ENCODE measurements at regions not wholly inside any gene's neighbourhood (a gene's known extent, or its start where the extent isn't known, plus 50 kb on each side); places are given as distances from the start of the nearest gene placed in this dataset.

DNA sequence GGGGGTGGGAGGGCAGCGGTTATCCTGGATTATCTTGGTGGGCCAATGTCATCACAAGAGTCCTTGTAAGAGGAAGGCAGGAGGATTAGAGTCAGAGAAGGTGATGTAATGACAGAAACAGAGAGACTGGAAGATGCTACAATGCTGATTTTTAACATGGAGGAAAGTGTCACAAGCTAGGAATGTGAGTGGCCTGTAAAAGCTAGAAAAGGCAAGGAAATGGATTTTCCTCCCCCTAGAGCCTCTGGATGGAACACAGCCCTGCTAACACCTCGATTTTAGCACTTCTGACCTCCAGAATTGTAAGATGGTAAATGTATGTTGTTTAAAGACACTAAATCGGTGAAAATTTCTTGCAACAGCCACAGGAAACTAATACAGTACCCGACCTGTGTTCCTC is 109.3 kb downstream of the MN1 start:
- TF ChIP-seq, protein P1, sequence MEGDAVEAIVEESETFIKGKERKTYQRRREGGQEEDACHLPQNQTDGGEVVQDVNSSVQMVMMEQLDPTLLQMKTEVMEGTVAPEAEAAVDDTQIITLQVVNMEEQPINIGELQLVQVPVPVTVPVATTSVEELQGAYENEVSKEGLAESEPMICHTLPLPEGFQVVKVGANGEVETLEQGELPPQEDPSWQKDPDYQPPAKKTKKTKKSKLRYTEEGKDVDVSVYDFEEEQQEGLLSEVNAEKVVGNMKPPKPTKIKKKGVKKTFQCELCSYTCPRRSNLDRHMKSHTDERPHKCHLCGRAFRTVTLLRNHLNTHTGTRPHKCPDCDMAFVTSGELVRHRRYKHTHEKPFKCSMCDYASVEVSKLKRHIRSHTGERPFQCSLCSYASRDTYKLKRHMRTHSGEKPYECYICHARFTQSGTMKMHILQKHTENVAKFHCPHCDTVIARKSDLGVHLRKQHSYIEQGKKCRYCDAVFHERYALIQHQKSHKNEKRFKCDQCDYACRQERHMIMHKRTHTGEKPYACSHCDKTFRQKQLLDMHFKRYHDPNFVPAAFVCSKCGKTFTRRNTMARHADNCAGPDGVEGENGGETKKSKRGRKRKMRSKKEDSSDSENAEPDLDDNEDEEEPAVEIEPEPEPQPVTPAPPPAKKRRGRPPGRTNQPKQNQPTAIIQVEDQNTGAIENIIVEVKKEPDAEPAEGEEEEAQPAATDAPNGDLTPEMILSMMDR (IDR thresholded peaks at IDR 0.05; ENCODE audit: low read depth, low read length), result no peak
- TF ChIP-seq, protein P2, sequence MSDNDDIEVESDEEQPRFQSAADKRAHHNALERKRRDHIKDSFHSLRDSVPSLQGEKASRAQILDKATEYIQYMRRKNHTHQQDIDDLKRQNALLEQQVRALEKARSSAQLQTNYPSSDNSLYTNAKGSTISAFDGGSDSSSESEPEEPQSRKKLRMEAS (IDR thresholded peaks at IDR 0.05; ENCODE audit: low read depth, low read length), result no peak
- TF ChIP-seq MYC (IDR thresholded peaks at IDR 0.05; ENCODE audit: low read depth, low read length), result no peak
- no peak for TF ChIP-seq POLR2A (IDR thresholded peaks at IDR 0.05; ENCODE audit: extremely low read depth, insufficient read length)
- DNase-seq (ENCODE audit: low read depth), result no peak
- H3K4me3 ChIP-seq (ENCODE audit: low read depth, low read length), result no peak overlapping the region

DNA sequence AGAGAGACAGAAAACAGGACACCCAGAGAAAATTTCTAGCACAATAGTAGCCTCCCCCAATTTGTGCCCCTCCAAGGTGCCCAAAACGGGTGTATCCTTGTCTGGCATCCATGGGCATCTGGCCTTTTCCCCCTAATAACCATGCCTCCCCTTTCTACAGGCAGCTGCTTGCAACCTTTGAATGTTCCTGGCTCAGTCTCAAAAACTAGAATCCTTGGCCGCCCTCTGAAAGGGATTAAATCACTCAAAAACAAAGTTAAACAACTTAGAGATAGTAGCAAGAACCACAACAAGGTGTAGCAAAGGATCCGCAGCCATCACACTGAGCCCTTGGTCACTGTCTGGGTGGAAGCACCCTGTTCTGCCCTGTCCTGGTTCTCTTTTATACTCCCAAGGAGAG is 105.6 kb downstream of the MN1 start:
- TF ChIP-seq, protein P1 (IDR thresholded peaks at IDR 0.05; ENCODE audit: low read depth, low read length), result no peak
- TF ChIP-seq, protein P2 (IDR thresholded peaks at IDR 0.05; ENCODE audit: low read depth, low read length), result no peak
- TF ChIP-seq POLR2A (IDR thresholded peaks at IDR 0.05; ENCODE audit: extremely low read depth, insufficient read length) (no peak), MYC (IDR thresholded peaks at IDR 0.05; ENCODE audit: low read depth, low read length) (no peak)
- DNase-seq (ENCODE audit: low read depth), result no peak
- no peak overlapping the region for H3K4me3 ChIP-seq (ENCODE audit: low read depth, low read length)

- DNase-seq (ENCODE audit: low read depth), result no peak
- no peak for TF ChIP-seq POLR2A (IDR thresholded peaks at IDR 0.05; ENCODE audit: extremely low read depth, insufficient read length)
- TF ChIP-seq, protein P2 (IDR thresholded peaks at IDR 0.05; ENCODE audit: low read depth, low read length), result no peak
- TF ChIP-seq, protein P1 (IDR thresholded peaks at IDR 0.05; ENCODE audit: low read depth, low read length), result no peak
- no peak for TF ChIP-seq MYC (IDR thresholded peaks at IDR 0.05; ENCODE audit: low read depth, low read length)
- no peak overlapping the region for H3K4me3 ChIP-seq (ENCODE audit: low read depth, low read length)
Observed at GRCh38 chr22:27697888-27698287, 103.7 kb downstream of the MN1 start.

Measured in NB4 (cell line).